ENCODE measurements at regions not wholly inside any gene's neighbourhood (a gene's known extent, or its start where the extent isn't known, plus 50 kb on each side); places are given as distances from the start of the nearest gene placed in this dataset.

DNA sequence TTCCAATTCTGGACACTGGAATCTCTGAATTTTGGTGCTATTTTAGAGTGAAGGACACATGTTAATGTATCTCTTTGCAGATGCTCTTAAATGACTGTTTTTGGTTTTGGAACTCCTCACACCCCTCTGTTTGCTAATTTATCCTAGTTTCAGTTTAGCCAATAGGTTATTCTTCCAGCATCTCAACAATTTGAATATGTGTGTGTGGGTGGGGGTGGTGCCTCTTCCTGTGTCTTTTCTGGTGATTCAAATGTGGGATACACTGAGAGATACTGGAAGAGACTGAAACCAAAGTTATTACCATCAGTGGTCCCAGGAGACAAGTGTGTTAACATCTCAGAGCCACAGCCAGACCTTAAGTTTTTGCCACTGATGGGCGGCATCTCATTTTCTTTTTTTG, 1317.4 kb upstream of the TMEM132C start:
- H4K20me1 ChIP-seq (ENCODE audit: low read length): no peaks in the 10 kb centered on the region
- H3K4me3 ChIP-seq (ENCODE audit: low read length): no peak overlapping the region
- H3K4me1 ChIP-seq (ENCODE audit: insufficient read depth, low read length): no peaks in the 10 kb centered on the region
- DNase-seq: no peak
- CTCF ChIA-PET: no interaction called here
- H3K27me3 ChIP-seq (ENCODE audit: low read length): peaks cover 39% of the 10 kb centered on the region
- intact Hi-C loops (cut with micrococcal nuclease): no loop called here
- H3K27ac ChIP-seq (ENCODE audit: low read length): no peak overlapping the region
- H3K79me2 ChIP-seq (ENCODE audit: low read length): no peaks in the 10 kb centered on the region
- no peaks in the 10 kb centered on the region for H3F3A ChIP-seq (ENCODE audit: low read length, unreplicated experiment)
- H2AFZ ChIP-seq (ENCODE audit: low read length): no peak overlapping the region
- no peak overlapping the region for H3K9ac ChIP-seq (ENCODE audit: low read length)
- H3K4me2 ChIP-seq (ENCODE audit: low read length): no peak overlapping the region
- no peaks in the 10 kb centered on the region for H3K9me3 ChIP-seq (ENCODE audit: low read length)
- POLR2A ChIA-PET (ENCODE audit: unreplicated experiment): no interaction called here
- no TSS peak for BruUV-seq (replicated peaks)
- TF ChIP-seq EZH2 (IDR thresholded peaks at IDR 0.05; ENCODE audit: low read length, unreplicated experiment) (no peak), EZH2phosphoT487 (IDR thresholded peaks at IDR 0.05; ENCODE audit: borderline replicate concordance, low read length) (no peak)
- TF ChIP-seq, protein P1, sequence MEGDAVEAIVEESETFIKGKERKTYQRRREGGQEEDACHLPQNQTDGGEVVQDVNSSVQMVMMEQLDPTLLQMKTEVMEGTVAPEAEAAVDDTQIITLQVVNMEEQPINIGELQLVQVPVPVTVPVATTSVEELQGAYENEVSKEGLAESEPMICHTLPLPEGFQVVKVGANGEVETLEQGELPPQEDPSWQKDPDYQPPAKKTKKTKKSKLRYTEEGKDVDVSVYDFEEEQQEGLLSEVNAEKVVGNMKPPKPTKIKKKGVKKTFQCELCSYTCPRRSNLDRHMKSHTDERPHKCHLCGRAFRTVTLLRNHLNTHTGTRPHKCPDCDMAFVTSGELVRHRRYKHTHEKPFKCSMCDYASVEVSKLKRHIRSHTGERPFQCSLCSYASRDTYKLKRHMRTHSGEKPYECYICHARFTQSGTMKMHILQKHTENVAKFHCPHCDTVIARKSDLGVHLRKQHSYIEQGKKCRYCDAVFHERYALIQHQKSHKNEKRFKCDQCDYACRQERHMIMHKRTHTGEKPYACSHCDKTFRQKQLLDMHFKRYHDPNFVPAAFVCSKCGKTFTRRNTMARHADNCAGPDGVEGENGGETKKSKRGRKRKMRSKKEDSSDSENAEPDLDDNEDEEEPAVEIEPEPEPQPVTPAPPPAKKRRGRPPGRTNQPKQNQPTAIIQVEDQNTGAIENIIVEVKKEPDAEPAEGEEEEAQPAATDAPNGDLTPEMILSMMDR (conservative IDR thresholded peaks at IDR 0.05; ENCODE audit: low read depth, low read length): no peak
- H3K36me3 ChIP-seq (ENCODE audit: low read depth, low read length): no peaks in the 10 kb centered on the region
- no peak for ATAC-seq
- 0 out of 2 replicates have a peak, but pooled peaks cover 3% of the 10 kb centered on the region for H3K9me2 ChIP-seq (replicated peaks; ENCODE audit: low read length)

DNA sequence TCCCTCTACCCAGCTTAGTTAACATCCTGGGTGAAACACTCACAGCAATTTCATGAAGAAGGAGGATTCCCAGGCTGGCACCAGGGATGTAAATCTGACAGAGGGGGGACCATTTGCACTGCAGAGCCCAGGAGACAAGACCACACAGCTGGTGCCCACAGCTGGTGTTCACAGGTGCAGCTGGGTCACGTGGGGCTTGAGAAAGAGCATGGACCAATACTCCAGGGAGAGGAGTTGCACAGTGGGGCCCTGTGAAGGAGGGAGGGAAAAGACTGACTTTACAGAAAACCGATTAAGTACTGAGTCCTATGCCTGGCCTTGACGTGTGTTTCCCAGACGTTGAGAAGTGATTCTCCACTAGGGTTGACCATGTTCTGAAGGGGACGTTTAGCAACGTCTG, 1316.7 kb upstream of the TMEM132C start:
- no peak for TF ChIP-seq EZH2phosphoT487 (IDR thresholded peaks at IDR 0.05; ENCODE audit: borderline replicate concordance, low read length)
- TF ChIP-seq EZH2 (IDR thresholded peaks at IDR 0.05; ENCODE audit: low read length, unreplicated experiment): no peak
- TF ChIP-seq, protein P1 (conservative IDR thresholded peaks at IDR 0.05; ENCODE audit: low read depth, low read length): no peak
- H3K4me2 ChIP-seq (ENCODE audit: low read length): no peak overlapping the region
- no peak overlapping the region for H2AFZ ChIP-seq (ENCODE audit: low read length)
- H4K20me1 ChIP-seq (ENCODE audit: low read length): no peaks in the 10 kb centered on the region
- H3K9me3 ChIP-seq (ENCODE audit: low read length): no peaks in the 10 kb centered on the region
- BruUV-seq (replicated peaks): no TSS peak
- no peaks in the 10 kb centered on the region for H3F3A ChIP-seq (ENCODE audit: low read length, unreplicated experiment)
- intact Hi-C loops (cut with micrococcal nuclease): no loop called here
- H3K79me2 ChIP-seq (ENCODE audit: low read length): no peaks in the 10 kb centered on the region
- no peak overlapping the region for H3K4me3 ChIP-seq (ENCODE audit: low read length)
- ATAC-seq: no peak
- CTCF ChIA-PET: no interaction called here
- 0 out of 2 replicates have a peak, but pooled peaks cover 3% of the 10 kb centered on the region for H3K9me2 ChIP-seq (replicated peaks; ENCODE audit: low read length)
- no peaks in the 10 kb centered on the region for H3K36me3 ChIP-seq (ENCODE audit: low read depth, low read length)
- no peak overlapping the region for H3K9ac ChIP-seq (ENCODE audit: low read length)
- POLR2A ChIA-PET (ENCODE audit: unreplicated experiment): no interaction called here
- no peaks in the 10 kb centered on the region for H3K4me1 ChIP-seq (ENCODE audit: insufficient read depth, low read length)
- H3K27me3 ChIP-seq (ENCODE audit: low read length): peaks cover 39% of the 10 kb centered on the region
- DNase-seq: no peak
- H3K27ac ChIP-seq (ENCODE audit: low read length): no peak overlapping the region

DNA sequence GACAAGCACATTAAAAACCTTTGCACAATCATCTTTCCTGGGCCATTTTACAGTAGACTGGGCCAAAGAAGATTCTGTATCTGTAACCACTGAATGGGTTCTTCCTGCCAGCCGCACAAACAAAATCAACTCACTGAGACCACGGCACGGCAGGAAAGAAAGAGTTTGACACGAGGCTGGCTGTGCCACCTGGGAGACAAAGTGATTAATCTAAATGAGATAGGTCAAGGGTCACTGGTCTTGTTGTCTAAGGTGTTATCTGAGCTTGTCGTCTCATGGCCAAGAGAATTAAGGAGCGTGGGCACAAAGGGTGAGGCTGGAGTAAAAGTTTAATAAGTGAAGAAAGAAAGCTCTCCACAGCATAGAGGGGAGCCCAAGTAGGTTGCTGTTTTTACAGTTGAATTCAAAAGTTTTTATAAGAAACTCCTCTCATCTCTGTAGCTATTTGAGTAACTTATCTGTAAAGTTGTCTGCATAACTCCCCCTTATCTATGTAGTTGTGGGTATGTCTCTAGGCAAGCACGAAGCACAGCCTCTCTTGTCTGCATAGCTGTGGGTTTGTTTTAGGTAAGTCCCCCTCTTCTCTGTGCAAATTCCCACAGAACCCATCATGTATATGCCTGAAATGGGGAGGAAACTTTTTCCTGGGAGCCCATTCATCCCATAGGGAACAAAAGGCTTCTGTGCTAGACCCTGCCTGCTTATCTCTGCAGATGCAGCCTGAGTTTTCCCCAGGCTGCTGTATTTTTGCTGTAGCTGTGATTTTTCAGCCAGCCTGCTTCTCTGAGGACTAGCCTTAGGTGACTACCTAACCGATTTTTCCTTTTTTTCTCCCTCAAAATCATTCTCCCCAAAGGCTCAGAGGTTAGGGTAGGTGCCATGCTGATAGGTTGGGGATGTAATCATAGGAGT, 1314.6 kb upstream of the TMEM132C start:
- CTCF ChIA-PET: no interaction called here
- no TSS peak for BruUV-seq (replicated peaks)

More for the DNA sequence above, 1314.6 kb upstream of the TMEM132C start:
- Histone ChIP-seq H3K27ac (ENCODE audit: low read length) (no peak overlapping the region), H3K9ac (ENCODE audit: low read length) (no peak overlapping the region), H3K4me1 (ENCODE audit: insufficient read depth, low read length) (no peaks in the 10 kb centered on the region), H4K20me1 (ENCODE audit: low read length) (no peaks in the 10 kb centered on the region), H3F3A (ENCODE audit: low read length, unreplicated experiment) (no peaks in the 10 kb centered on the region), H3K79me2 (ENCODE audit: low read length) (no peaks in the 10 kb centered on the region), H3K4me3 (ENCODE audit: low read length) (no peak overlapping the region), H3K27me3 (ENCODE audit: low read length) (peaks cover 36% of the 10 kb centered on the region), H3K9me2 (replicated peaks; ENCODE audit: low read length) (0 out of 2 replicates have a peak, but pooled peaks cover 3% of the 10 kb centered on the region), H3K36me3 (ENCODE audit: low read depth, low read length) (no peaks in the 10 kb centered on the region), H3K4me2 (ENCODE audit: low read length) (no peak overlapping the region), H3K9me3 (ENCODE audit: low read length) (no peaks in the 10 kb centered on the region), H2AFZ (ENCODE audit: low read length) (no peak overlapping the region)
- intact Hi-C loops (cut with micrococcal nuclease): no loop called here
- TF ChIP-seq, protein P1 (conservative IDR thresholded peaks at IDR 0.05; ENCODE audit: low read depth, low read length): no peak
- TF ChIP-seq EZH2 (IDR thresholded peaks at IDR 0.05; ENCODE audit: low read length, unreplicated experiment): no peak
- TF ChIP-seq EZH2phosphoT487 (IDR thresholded peaks at IDR 0.05; ENCODE audit: borderline replicate concordance, low read length): no peak
- DNase-seq (no peak), ATAC-seq (no peak)
- POLR2A ChIA-PET (ENCODE audit: unreplicated experiment): no interaction called here

Measured in PC-3 (cell line).